Stimulated activated CD8-positive, alpha-beta memory T cell treated with anti-CD3 and anti-CD28 coated beads, Interleukin-7, amount 100 ng/mL, for 24 hours (primary cell): ENCODE measurements at regions not wholly inside any gene's neighbourhood (a gene's known extent, or its start where the extent isn't known, plus 50 kb on each side); places are given as distances from the start of the nearest gene placed in this dataset.

Experiments used
- DNase-seq: peaks from one replicate; pipeline ENCODE4 v3.0.0-alpha.2; 2020; ENCODE audit warnings: low read depth

GRCh38 chr22:48198489-48199459 is 1436.3 kb downstream of the TBC1D22A start:
- DNase-seq, result no peak

- no peak for DNase-seq
Observed at GRCh38 chr22:48197189-48197690, 1434.8 kb downstream of the TBC1D22A start.

- no peak for DNase-seq
Observed at GRCh38 chr22:48192920-48193319, 1430.5 kb downstream of the TBC1D22A start.

- DNase-seq, result no peak
Observed at GRCh38 chr22:48192071-48192470, 1429.6 kb downstream of the TBC1D22A start.

GRCh38 chr22:48188231-48188721 is 1425.8 kb downstream of the TBC1D22A start:
- no peak for DNase-seq

GRCh38 chr22:48187356-48187755 is 1424.9 kb downstream of the TBC1D22A start:
- DNase-seq, result no peak

GRCh38 chr22:48186146-48186790 is 1423.8 kb downstream of the TBC1D22A start:
- no peak for DNase-seq

- DNase-seq, result no peak
Observed at GRCh38 chr22:48185071-48186055, 1422.9 kb downstream of the TBC1D22A start.

- DNase-seq, result no peak
Observed at GRCh38 chr22:48182846-48183805, 1420.7 kb downstream of the TBC1D22A start.

GRCh38 chr22:48182031-48182430 is 1419.6 kb downstream of the TBC1D22A start:
- no peak for DNase-seq

GRCh38 chr22:48181263-48181955 is 1419.0 kb downstream of the TBC1D22A start:
- no peak for DNase-seq

- DNase-seq, result no peak
Observed at GRCh38 chr22:48180631-48181030, 1418.2 kb downstream of the TBC1D22A start.

- DNase-seq, result no peak
Observed at GRCh38 chr22:48179571-48180546, 1417.4 kb downstream of the TBC1D22A start.

GRCh38 chr22:48178536-48178935 is 1416.1 kb downstream of the TBC1D22A start:
- DNase-seq, result no peak

GRCh38 chr22:48177631-48178030 is 1415.2 kb downstream of the TBC1D22A start:
- no peak for DNase-seq

- no peak for DNase-seq
Observed at GRCh38 chr22:48175721-48176120, 1413.3 kb downstream of the TBC1D22A start.

GRCh38 chr22:48173773-48174160 is 1411.3 kb downstream of the TBC1D22A start:
- no peak for DNase-seq

GRCh38 chr22:48173061-48173772 is 1410.8 kb downstream of the TBC1D22A start:
- DNase-seq, result no peak
